ENCODE measurements at regions not wholly inside any gene's neighbourhood (a gene's known extent, or its start where the extent isn't known, plus 50 kb on each side); places are given as distances from the start of the nearest gene placed in this dataset.
A peak's percentile ranks its signal among the peaks of the same experiment; 100 is the strongest.

DNA sequence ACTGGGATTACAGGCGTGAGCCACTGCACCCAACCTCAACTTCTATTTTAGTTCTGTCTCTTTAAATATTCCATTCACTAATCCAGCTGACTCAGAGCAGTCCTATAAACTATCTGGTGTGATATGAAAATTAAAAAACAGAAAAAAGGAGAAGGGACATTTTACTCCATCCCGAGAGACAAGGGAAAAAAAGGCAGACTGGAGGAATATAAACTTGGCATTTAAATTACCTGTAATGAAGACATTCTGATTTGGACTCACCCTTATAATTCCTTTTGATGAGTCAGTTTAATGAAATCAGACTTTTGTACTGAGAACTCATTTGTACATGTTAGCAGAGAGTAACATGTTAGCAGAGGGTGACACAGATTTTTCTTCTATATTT, 74.8 kb upstream of the RIOK3 start:
- Histone ChIP-seq H3K36me3 (no peaks in the 10 kb centered on the region), H3K4me1 (peaks cover 0 to 16% (median 2%) of the 10 kb centered on the region in 4 donors), H3K27ac (peak overlapping the region in 3 of 4 donors; percentile 38 to 75 (median 61)), H3K27me3 (no peaks in the 10 kb centered on the region), H3K4me3 (no peak overlapping the region), H3K9me3 (no peaks in the 10 kb centered on the region)
- DNase-seq: no peak
- no peak for TF ChIP-seq POLR2A (IDR thresholded peaks at IDR 0.05)
- TF ChIP-seq, protein P1, sequence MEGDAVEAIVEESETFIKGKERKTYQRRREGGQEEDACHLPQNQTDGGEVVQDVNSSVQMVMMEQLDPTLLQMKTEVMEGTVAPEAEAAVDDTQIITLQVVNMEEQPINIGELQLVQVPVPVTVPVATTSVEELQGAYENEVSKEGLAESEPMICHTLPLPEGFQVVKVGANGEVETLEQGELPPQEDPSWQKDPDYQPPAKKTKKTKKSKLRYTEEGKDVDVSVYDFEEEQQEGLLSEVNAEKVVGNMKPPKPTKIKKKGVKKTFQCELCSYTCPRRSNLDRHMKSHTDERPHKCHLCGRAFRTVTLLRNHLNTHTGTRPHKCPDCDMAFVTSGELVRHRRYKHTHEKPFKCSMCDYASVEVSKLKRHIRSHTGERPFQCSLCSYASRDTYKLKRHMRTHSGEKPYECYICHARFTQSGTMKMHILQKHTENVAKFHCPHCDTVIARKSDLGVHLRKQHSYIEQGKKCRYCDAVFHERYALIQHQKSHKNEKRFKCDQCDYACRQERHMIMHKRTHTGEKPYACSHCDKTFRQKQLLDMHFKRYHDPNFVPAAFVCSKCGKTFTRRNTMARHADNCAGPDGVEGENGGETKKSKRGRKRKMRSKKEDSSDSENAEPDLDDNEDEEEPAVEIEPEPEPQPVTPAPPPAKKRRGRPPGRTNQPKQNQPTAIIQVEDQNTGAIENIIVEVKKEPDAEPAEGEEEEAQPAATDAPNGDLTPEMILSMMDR (IDR thresholded peaks at IDR 0.05): no peak

DNA sequence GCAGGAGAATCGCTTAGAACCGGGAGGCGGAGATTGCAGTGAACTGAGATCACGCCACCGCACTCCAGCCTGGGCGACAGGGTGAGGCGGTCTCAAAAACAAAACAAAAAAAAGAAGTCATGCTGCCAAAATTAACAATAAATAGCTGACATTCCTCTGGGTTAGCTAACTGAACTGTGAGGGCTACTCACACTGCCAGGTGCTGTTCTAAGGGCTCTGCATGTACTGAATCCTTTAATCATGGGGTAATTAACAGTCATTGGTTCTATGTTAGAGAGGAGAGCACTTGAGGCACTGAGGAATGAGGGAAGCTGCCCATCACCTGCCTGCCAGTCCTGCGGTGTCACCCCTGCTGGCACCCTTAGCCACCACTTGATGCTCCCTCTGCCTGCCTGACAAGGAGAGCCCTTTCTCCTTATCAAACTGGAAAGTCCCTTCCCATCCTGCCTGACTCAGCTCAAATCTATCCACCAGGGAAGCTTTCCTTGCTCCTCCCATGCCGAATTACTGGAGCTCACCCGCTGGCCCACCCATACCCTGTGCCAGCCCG, 73.0 kb upstream of the RIOK3 start:
- H3K4me1 ChIP-seq: peaks cover 0 to 16% (median 2%) of the 10 kb centered on the region in 4 donors
- H3K36me3 ChIP-seq: no peaks in the 10 kb centered on the region
- no peaks in the 10 kb centered on the region for H3K9me3 ChIP-seq
- no peak overlapping the region for H3K4me3 ChIP-seq
- no peak for TF ChIP-seq POLR2A (IDR thresholded peaks at IDR 0.05)
- no peaks in the 10 kb centered on the region for H3K27me3 ChIP-seq
- DNase-seq: no peak
- H3K27ac ChIP-seq: no peak overlapping the region

DNA sequence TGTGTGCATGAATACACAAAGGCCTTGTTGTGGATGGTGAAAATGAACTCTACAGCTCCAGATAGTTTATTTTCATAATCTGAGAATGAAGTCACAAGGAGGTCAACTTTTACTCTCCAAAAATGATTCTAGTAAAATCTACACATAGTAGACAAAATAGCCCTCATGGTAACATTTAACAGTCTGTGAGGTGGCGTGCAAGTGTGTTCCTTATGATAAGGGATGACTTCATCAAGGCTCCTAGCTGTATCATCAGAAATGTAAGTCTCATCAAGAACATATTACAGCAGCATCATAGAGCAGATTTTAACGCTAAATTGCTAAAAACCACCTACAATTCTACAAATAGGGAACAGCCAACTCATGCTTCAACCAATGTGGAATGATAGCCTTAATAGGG, 72.3 kb upstream of the RIOK3 start:
- TF ChIP-seq, protein P1 (IDR thresholded peaks at IDR 0.05): no peak
- TF ChIP-seq POLR2A (IDR thresholded peaks at IDR 0.05): no peak
- H3K4me3 ChIP-seq: no peak overlapping the region
- no peak for DNase-seq
- H3K27me3 ChIP-seq: no peaks in the 10 kb centered on the region
- no peaks in the 10 kb centered on the region for H3K9me3 ChIP-seq
- no peak overlapping the region for H3K27ac ChIP-seq
- peaks cover 0 to 16% (median 2%) of the 10 kb centered on the region in 4 donors for H3K4me1 ChIP-seq
- H3K36me3 ChIP-seq: no peaks in the 10 kb centered on the region

DNA sequence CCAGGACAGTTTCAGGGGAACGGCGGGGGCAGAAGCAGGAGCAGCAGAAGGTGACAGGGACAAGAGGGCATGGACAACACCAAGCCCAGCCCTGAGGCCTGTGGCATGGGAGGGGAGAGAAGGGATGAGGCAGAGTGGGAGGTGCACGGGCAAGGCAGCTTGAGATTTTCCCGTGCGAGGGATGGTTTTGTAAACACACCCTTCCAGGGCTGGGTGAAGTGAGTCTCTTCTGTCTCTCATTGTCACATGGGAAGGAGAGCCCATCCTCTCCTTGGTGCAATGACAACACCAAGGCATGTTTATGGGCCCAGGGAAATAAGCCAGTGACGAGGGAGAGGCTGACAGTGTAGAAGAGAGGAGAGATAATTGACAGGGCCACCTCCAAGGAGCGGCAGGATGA, 69.6 kb upstream of the RIOK3 start:
- Histone ChIP-seq H3K27ac (no peak overlapping the region), H3K4me1 (no peaks in the 10 kb centered on the region), H3K36me3 (no peaks in the 10 kb centered on the region), H3K27me3 (no peaks in the 10 kb centered on the region), H3K4me3 (no peak overlapping the region), H3K9me3 (no peaks in the 10 kb centered on the region)
- TF ChIP-seq, protein P1 (IDR thresholded peaks at IDR 0.05): no peak
- no peak for TF ChIP-seq POLR2A (IDR thresholded peaks at IDR 0.05)
- no peak for DNase-seq

DNA sequence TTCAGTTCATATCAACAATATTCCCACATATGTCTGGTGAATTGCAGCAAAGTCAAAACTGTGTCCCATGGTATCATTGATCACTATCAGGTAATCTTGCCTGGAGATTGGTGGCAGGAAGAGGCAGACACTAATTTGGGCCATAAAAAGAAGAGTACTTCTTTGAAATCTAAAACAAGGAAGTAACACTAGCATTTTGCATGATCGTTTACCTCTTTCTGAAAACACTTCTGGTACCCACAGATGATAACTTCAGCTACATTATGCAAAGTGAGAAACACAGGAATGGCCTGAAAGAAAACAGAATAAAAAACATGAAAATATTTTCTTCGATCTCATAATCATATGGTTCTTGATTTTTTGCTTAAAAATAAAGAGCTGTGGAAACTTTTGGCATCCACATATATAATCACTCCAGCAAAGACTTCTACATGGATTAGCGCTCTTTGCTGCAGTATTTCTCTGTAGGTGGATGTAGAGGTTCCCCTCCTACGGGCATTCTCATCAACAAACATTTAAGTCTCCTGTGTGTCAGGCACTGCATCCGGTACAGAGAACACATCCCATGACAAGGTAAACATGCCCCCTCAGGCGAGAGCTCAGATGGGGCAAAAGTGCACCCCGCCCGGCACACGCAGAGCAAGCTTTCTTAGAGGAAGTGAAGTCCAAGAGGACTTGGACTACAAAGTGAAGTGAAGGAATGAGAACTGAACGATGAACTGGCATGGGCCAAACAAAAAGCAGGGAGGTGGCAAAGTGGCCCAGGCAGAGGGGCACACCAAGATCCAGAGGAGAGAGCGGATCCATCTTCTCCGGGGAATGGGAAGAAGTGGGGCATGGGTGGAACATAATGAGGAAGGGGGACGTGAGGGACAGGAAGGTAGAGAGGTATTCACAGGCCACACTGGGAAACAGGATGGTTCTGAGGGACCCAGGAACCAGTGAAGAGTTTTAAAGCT, 68.0 kb upstream of the RIOK3 start:
- no peaks in the 10 kb centered on the region for H3K36me3 ChIP-seq
- H3K4me3 ChIP-seq: no peak overlapping the region
- peak in 2 of 3 donors; percentile 20 to 59 for DNase-seq
- H3K27me3 ChIP-seq: no peaks in the 10 kb centered on the region
- no peak overlapping the region for H3K27ac ChIP-seq
- H3K4me1 ChIP-seq: no peaks in the 10 kb centered on the region
- H3K9me3 ChIP-seq: no peaks in the 10 kb centered on the region
- no peak for TF ChIP-seq POLR2A (IDR thresholded peaks at IDR 0.05)
- TF ChIP-seq, protein P1 (IDR thresholded peaks at IDR 0.05): no peak

DNA sequence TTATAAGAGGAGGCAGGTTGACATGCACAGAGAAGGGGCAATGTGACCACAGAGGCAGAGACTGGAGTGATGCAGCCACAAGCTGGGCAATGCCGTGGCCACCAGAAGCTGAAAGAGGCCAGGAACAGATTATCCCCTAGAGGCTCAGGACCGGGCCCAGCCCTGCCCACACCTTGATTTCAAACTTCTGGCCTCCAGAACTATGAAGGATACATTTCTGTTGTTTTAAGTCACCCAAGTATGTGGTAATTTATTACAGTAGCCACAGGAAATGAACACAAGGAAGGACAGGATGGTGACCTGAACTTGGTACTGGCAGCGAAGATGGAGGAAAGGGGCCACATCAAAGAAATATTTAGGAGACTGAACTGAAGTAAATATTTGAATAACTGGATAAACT, 66.8 kb upstream of the RIOK3 start:
- H3K36me3 ChIP-seq: no peaks in the 10 kb centered on the region
- DNase-seq: no peak
- H3K27ac ChIP-seq: no peak overlapping the region
- no peaks in the 10 kb centered on the region for H3K27me3 ChIP-seq
- no peaks in the 10 kb centered on the region for H3K9me3 ChIP-seq
- no peak overlapping the region for H3K4me3 ChIP-seq
- no peak for TF ChIP-seq POLR2A (IDR thresholded peaks at IDR 0.05)
- TF ChIP-seq, protein P1 (IDR thresholded peaks at IDR 0.05): no peak
- H3K4me1 ChIP-seq: no peaks in the 10 kb centered on the region
